ENCODE measurements at regions not wholly inside any gene's neighbourhood (a gene's known extent, or its start where the extent isn't known, plus 50 kb on each side); places are given as distances from the start of the nearest gene placed in this dataset.

DNA sequence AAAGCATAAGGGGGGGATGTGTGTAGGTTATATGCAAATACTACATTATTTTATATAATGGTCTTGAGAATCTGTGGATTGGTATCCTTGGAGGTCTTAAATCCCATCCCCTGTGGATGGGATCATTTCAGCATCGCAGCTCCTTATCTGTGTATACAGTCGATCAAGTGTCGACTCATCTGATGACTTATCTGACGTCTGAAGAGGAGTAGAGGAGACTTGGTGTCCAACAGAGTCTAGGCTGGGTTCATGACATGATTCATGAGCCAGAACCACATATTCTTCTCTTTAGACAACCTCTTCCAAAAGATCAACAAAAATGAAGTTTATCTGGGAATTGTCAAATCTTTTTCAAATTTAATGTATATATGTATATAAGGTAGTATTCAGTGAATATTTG is 220.7 kb downstream of the NR2F2 start:
- TF ChIP-seq ARNT (IDR thresholded peaks at IDR 0.05) = no peak
- TF ChIP-seq SP1 (IDR thresholded peaks at IDR 0.05) = no peak
- no peak for TF ChIP-seq FOXM1 (IDR thresholded peaks at IDR 0.05; ENCODE audit: borderline replicate concordance)
- TF ChIP-seq BHLHE40 (IDR thresholded peaks at IDR 0.05; ENCODE audit: borderline replicate concordance) = no peak
- TF ChIP-seq FOXK2 (IDR thresholded peaks at IDR 0.05) = no peak
- TF ChIP-seq FOXA1 (IDR thresholded peaks at IDR 0.05) = no peak
- TF ChIP-seq ELF4 (IDR thresholded peaks at IDR 0.05) = no peak
- no peak for TF ChIP-seq HDGF (IDR thresholded peaks at IDR 0.05; ENCODE audit: borderline replicate concordance)
- TF ChIP-seq NFRKB (IDR thresholded peaks at IDR 0.05) = no peak
- TF ChIP-seq SUZ12 (IDR thresholded peaks at IDR 0.05) = no peak
- no peak for TF ChIP-seq TARDBP (IDR thresholded peaks at IDR 0.05)

Data from HEK293T (cell line).